ENCODE measurements at regions not wholly inside any gene's neighbourhood (a gene's known extent, or its start where the extent isn't known, plus 50 kb on each side); places are given as distances from the start of the nearest gene placed in this dataset.

DNA sequence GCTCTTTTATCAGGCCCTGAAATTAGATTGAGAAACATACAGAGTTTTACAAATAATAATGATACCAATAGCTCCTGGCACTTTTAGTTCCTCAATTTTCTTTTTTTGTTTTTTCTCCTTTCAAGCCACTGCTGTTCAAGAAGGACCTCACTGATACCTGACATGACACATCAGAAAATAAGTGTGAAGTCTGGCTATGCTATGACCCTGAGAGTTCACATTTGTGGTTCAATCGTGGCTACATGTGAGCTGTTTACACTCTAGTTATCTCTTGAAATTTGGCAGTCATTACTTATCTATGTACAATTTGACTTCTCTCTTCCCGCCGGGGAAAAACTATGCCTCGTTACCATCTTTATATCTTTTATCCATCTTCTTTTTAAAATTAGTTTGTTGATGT, 686.5 kb downstream of the EPHA4 start:
- H3K4me3 ChIP-seq (ENCODE audit: low read length), result no peak overlapping the region
- Mint-ChIP-seq H3K27ac (no peak overlapping the region), H3K9me3 (no peaks in the 10 kb centered on the region), H3K36me3 (ENCODE audit: low read depth) (no peaks in the 10 kb centered on the region), H3K4me3 (no peak overlapping the region), H3K4me1 (ENCODE audit: low read depth) (no peaks in the 10 kb centered on the region), H3K27me3 (no peaks in the 10 kb centered on the region)
- intact Hi-C loops (cut with DNase I, micrococcal nuclease), result no loop called here
- TF ChIP-seq, protein P1, sequence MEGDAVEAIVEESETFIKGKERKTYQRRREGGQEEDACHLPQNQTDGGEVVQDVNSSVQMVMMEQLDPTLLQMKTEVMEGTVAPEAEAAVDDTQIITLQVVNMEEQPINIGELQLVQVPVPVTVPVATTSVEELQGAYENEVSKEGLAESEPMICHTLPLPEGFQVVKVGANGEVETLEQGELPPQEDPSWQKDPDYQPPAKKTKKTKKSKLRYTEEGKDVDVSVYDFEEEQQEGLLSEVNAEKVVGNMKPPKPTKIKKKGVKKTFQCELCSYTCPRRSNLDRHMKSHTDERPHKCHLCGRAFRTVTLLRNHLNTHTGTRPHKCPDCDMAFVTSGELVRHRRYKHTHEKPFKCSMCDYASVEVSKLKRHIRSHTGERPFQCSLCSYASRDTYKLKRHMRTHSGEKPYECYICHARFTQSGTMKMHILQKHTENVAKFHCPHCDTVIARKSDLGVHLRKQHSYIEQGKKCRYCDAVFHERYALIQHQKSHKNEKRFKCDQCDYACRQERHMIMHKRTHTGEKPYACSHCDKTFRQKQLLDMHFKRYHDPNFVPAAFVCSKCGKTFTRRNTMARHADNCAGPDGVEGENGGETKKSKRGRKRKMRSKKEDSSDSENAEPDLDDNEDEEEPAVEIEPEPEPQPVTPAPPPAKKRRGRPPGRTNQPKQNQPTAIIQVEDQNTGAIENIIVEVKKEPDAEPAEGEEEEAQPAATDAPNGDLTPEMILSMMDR (IDR thresholded peaks at IDR 0.05), result no peak
- H3K27ac ChIP-seq (ENCODE audit: low read depth in 1 of 2, low read length in 2 of 2), result no peak overlapping the region
- ChIA-PET POLR2A (no interaction called here), CTCF (interaction anchor here (0.8 kb wide), 1 partner anchor 9 kb away, joined by 3 read pairs; no protein-coding TSS in a partner anchor)
- no peaks in the 10 kb centered on the region for H3K9me3 ChIP-seq (ENCODE audit: control insufficient read depth in 1 of 2, insufficient read depth in 1 of 2, low read length in 2 of 2)
- ATAC-seq (ENCODE audit: poor library complexity) (no peak), DNase-seq (no peak)
- no peaks in the 10 kb centered on the region for H3K4me1 ChIP-seq (ENCODE audit: insufficient read depth, low read length)
- H3K36me3 ChIP-seq (ENCODE audit: insufficient read depth, low read length), result no peaks in the 10 kb centered on the region
- H3K27me3 ChIP-seq (ENCODE audit: control insufficient read depth in 1 of 2, insufficient read depth in 2 of 2, low read length in 2 of 2), result no peaks in the 10 kb centered on the region

DNA sequence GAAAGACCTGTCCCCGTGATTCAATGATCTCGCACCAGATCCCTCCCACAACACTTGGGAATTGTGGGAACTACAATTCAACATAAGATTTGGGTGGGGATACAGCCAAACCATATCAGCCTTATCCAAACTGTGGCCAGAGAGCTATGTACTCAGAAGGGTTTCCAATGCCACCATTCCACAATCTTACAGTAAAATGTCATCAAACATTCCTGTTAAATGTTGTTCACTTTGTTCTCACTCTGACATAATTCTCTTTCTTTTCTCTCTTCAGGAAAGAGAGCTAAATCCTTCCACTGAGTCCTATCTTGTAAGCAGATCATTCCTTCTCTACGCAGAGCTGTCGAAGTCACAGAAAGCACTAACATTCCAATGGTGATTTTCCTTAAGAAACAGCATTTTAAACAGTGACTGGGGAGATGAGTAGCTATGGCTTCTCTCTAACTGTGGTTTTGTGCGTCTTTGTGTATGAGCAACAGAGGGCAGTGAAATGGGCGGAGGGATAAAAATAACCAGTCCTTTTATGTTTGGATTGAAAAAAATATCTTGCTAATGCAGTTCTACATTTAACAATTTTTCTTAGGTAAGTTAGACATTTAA, 684.7 kb downstream of the EPHA4 start:
- no peaks in the 10 kb centered on the region for H3K4me1 ChIP-seq (ENCODE audit: insufficient read depth, low read length)
- H3K9me3 ChIP-seq (ENCODE audit: control insufficient read depth in 1 of 2, insufficient read depth in 1 of 2, low read length in 2 of 2), result no peaks in the 10 kb centered on the region
- no peak overlapping the region for H3K4me3 ChIP-seq (ENCODE audit: low read length)
- no peak overlapping the region for H3K27ac ChIP-seq (ENCODE audit: low read depth in 1 of 2, low read length in 2 of 2)
- intact Hi-C loops (cut with DNase I, micrococcal nuclease), result no loop called here
- ChIA-PET CTCF (no interaction called here), POLR2A (no interaction called here)
- H3K36me3 ChIP-seq (ENCODE audit: insufficient read depth, low read length), result no peaks in the 10 kb centered on the region
- no peak overlapping the region for H3K4me3 Mint-ChIP-seq
- H3K27me3 Mint-ChIP-seq, result no peaks in the 10 kb centered on the region
- ATAC-seq (ENCODE audit: poor library complexity) (no peak), DNase-seq (no peak)
- H3K27ac Mint-ChIP-seq, result no peak overlapping the region
- no peaks in the 10 kb centered on the region for H3K4me1 Mint-ChIP-seq (ENCODE audit: low read depth)
- H3K9me3 Mint-ChIP-seq, result no peaks in the 10 kb centered on the region
- H3K36me3 Mint-ChIP-seq (ENCODE audit: low read depth), result no peaks in the 10 kb centered on the region
- H3K27me3 ChIP-seq (ENCODE audit: control insufficient read depth in 1 of 2, insufficient read depth in 2 of 2, low read length in 2 of 2), result no peaks in the 10 kb centered on the region
- TF ChIP-seq, protein P1 (IDR thresholded peaks at IDR 0.05), result no peak

DNA sequence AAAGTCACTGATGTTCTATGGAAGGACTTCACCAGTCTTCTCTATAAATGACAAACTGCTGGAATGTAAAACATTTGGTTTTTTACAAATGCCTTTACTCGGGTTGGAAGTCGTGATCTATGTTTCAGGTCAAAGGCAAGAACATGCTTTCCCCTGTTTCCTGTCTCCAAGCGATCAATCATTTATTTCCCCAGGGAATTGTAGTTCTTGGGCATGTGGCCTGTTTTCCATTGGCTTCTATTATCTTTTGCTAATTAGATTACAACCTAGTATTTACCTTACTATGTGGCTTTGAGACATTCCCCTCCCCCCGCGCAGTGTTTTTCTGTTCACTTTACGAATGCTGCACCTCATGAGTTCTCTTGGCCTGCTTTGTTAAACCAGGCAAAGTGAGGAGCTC, 684.2 kb downstream of the EPHA4 start:
- no peaks in the 10 kb centered on the region for H3K9me3 Mint-ChIP-seq
- no peak overlapping the region for H3K4me3 ChIP-seq (ENCODE audit: low read length)
- intact Hi-C loops (cut with DNase I, micrococcal nuclease), result no loop called here
- no peak overlapping the region for H3K4me3 Mint-ChIP-seq
- H3K4me1 ChIP-seq (ENCODE audit: insufficient read depth, low read length), result no peaks in the 10 kb centered on the region
- H3K27me3 Mint-ChIP-seq, result no peaks in the 10 kb centered on the region
- no peaks in the 10 kb centered on the region for H3K9me3 ChIP-seq (ENCODE audit: control insufficient read depth in 1 of 2, insufficient read depth in 1 of 2, low read length in 2 of 2)
- ChIA-PET CTCF (no interaction called here), POLR2A (no interaction called here)
- no peaks in the 10 kb centered on the region for H3K36me3 Mint-ChIP-seq (ENCODE audit: low read depth)
- no peaks in the 10 kb centered on the region for H3K27me3 ChIP-seq (ENCODE audit: control insufficient read depth in 1 of 2, insufficient read depth in 2 of 2, low read length in 2 of 2)
- DNase-seq, result no peak
- H3K27ac Mint-ChIP-seq, result no peak overlapping the region
- no peaks in the 10 kb centered on the region for H3K36me3 ChIP-seq (ENCODE audit: insufficient read depth, low read length)
- ATAC-seq (ENCODE audit: poor library complexity), result no peak
- no peaks in the 10 kb centered on the region for H3K4me1 Mint-ChIP-seq (ENCODE audit: low read depth)
- TF ChIP-seq, protein P1 (IDR thresholded peaks at IDR 0.05), result no peak
- H3K27ac ChIP-seq (ENCODE audit: low read depth in 1 of 2, low read length in 2 of 2), result no peak overlapping the region
